HG02870 (cell line): ENCODE measurements at regions not wholly inside any gene's neighbourhood (a gene's known extent, or its start where the extent isn't known, plus 50 kb on each side); places are given as distances from the start of the nearest gene placed in this dataset.
"Not testable (repeated sequence)": the region's sequence is repeated elsewhere in the genome, so short reads cannot be mapped to it uniquely, and the experiment has no call there.

Experiments
- ATAC-seq: cut with Tn5 transposase; IDR thresholded peaks from one replicate; pipeline ENCODE4 v1.9.1; 2021; ENCODE audit warnings: mild to moderate bottlenecking, moderate library complexity; ENCODE audit not compliant: unreplicated experiment

DNA sequence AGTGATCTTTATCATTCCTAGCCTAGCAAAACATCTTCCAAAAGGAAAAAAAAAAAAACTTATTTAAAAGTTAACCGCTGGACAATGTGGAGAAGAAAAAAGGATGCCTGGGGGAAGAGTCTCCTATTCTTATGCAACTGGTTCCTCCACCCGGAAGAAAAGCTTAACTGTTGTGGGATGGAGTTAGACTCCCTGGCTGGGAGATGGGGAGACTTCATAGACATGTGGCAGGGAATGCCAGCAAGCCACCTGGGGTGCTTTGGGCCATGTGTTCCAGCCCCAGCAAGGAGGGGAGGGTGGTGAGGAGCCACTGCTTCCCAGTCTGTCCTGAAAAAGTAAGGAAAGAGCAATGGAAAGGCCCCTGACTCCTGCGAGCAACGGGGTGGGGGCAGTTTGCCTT is 119.4 kb upstream of the SPIN4 start:
- ATAC-seq: no peak

DNA sequence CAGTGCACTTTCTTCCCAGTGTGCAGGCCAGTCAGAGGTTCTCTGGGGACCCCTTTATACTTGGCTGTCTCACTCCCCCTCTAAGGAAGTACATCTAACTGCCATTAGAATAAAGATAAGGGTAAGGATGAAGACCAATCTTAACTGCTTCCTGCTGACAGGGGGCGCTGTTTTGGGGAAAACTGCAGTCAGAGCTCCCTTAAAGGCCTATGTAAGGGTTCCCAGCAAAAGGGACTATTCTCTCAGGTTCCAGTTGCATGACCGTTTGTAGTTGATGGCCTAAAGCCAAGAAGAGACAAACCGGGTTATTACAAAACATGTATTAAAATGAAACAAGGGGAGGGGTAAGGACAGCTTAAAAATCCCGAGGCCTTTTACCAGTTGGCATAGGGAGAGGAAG is 115.6 kb upstream of the SPIN4 start:
- ATAC-seq: no peak

- no peak for ATAC-seq
These were observed 107.8 kb upstream of the SPIN4 start for GRCh38 chrX:63458981-63459380.

- no peak for ATAC-seq
These were observed 102.4 kb upstream of the SPIN4 start for GRCh38 chrX:63453571-63453970.

GRCh38 chrX:63441717-63442116 is 90.6 kb upstream of the SPIN4 start:
- no peak for ATAC-seq

GRCh38 chrX:63439580-63439979 is 88.4 kb upstream of the SPIN4 start:
- no peak for ATAC-seq

DNA sequence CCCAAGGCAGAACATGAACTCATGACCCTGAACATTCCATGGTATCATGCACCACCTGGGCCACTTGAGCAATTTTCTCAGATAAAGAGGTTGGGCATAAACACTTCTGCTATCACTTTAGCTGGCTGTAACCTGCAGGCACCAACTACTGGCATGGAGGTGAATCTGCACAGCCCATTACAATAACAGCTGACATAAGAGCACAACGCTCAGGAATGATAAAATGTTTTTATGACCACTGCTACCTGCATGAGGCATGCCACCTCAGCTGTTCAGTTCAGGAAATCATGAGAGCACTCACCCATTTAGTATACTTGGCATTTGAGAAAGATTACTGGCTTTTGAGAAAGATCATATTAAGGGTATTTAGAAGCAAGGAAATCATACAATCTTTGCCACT is 85.7 kb upstream of the SPIN4 start:
- ATAC-seq: no peak

DNA sequence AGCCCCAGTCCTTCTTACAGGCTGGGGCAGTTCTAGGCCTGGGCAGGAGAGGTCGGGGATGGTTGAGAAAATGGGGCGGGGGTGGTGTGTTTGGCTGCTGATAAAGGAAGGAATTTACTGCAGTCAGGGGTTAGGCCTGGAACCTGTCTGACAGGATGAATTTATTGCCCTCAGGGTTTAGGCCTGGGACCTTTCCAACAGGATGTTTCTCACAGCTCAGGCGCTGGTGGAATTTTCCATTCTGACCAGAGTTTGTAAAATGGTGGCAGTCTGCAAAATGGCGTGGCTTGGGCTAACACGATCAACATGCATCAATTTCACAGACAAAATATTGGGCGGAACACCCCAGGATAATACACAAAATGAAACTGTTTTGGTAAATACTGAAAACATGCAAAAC is 83.5 kb upstream of the SPIN4 start:
- no peak for ATAC-seq

- no peak for ATAC-seq
These were observed 83.1 kb upstream of the SPIN4 start for GRCh38 chrX:63434206-63434605.

GRCh38 chrX:63430026-63430425 is 78.9 kb upstream of the SPIN4 start:
- no peak for ATAC-seq

GRCh38 chrX:63428348-63428747 is 77.2 kb upstream of the SPIN4 start:
- ATAC-seq: no peak

DNA sequence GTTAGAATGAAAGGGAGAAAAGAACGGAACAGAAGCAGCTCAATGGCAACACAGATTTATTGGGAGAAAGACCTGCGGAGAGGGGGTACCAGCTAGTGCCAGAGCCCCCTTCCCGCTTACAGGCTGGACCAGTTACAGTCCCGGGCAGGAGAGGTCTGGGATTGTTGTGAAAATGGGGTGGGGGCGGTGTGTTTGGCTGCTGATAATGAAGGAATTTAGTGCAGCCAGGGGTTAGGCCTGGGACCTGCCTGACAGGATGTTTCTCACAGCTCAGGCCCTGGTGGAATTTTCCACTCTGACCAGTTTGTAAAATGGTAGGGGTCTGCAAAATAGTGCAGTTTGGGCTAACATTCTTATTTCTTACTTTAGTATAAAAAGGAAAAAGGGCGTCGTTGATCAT is 75.4 kb upstream of the SPIN4 start:
- ATAC-seq: no peak

- no peak for ATAC-seq
These were observed 72.9 kb upstream of the SPIN4 start for GRCh38 chrX:63424063-63424462.

DNA sequence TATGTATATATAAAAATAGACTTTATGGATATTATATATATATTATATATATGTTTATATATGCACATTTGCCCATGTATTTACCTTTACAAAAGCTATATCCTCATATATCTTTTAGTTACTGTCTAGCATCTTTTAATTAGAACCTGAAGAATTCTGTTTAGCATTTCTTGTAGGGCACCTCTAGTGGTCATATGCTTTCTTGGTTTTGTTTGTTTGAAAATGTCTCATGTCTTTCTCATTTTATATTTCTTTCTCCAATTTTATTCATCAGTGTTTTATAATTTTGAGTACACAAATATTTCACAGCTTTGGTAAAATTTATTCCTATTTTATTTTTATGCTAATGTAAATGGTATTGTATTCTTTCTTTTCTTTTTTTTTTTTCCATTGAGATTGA is 70.3 kb upstream of the SPIN4 start:
- ATAC-seq: no peak

- ATAC-seq: no peak
These were observed 67.1 kb upstream of the SPIN4 start for GRCh38 chrX:63418211-63418610.

- ATAC-seq: no peak
These were observed 66.5 kb upstream of the SPIN4 start for GRCh38 chrX:63417649-63418048.

DNA sequence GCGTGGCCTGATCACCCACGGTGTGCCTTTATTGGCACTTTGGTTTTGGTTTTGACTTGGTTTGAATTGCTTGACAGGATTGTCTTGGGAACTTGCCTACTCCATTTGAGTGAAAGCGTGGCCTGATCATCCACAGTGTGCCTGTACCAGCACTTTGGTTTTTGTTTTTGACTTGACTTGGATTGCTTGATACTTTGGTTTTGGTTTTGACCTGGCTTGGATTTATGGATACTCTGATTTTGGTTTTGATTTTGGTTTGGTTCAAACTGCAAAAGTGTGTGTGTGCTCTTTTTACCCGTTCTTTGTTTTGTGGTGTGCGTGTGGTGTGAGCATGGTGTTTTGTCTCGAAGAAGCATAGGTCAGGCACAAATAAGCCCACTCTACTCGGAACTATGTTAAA is 58.8 kb upstream of the SPIN4 start:
- not testable (repeated sequence) for ATAC-seq

DNA sequence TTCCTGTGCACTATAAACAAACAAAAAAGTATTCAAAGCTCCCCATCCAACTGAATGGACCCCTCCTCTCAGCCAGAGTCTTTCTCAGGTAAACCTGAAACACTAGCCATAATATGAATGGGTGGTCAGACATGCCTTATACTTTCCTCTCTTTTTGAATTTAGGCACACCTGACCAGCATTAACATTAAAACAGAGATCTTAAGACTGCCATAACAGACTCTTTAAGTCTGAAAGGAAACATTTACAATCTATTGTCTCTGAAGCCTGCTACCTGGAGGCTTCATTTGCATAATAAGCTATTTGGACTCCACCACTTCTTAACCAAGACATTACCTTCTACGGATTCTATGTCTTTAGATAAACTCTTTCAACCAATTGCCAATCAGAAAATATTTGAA is 56.9 kb upstream of the SPIN4 start:
- ATAC-seq: no peak

- no peak for ATAC-seq
These were observed 53.2 kb upstream of the SPIN4 start for GRCh38 chrX:63404332-63404731.

GRCh38 chrX:63402106-63402505 is 51.0 kb upstream of the SPIN4 start:
- ATAC-seq: no peak
